HG02981 (cell line): ENCODE measurements at regions not wholly inside any gene's neighbourhood (a gene's known extent, or its start where the extent isn't known, plus 50 kb on each side); places are given as distances from the start of the nearest gene placed in this dataset.

ENCODE experiments used
- ATAC-seq: cut with Tn5 transposase; IDR thresholded peaks from one replicate; pipeline ENCODE4 v1.9.1; 2021; ENCODE audit warnings: mild to moderate bottlenecking, moderate library complexity; ENCODE audit not compliant: unreplicated experiment

DNA sequence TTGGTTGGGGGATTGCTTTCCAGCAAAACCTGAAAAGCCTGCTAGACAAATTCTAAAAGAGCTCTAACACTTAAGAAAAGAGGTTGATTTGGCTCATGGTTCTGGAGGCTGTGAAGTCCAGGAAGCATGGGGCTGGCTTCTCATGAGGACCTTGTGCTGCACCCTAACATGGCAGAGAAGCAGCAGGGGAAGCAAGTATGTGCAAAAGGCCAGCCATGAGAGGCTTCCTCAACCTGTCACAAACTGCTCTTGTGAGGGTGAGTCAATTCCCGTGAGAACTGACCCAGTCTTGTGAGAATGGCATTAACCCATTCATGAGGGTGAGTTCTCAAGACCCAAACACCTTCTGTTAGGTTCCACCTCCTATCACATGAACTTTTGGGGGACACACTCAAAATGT, 54.3 kb upstream of the IGFBP3 start:
- no peak for ATAC-seq

DNA sequence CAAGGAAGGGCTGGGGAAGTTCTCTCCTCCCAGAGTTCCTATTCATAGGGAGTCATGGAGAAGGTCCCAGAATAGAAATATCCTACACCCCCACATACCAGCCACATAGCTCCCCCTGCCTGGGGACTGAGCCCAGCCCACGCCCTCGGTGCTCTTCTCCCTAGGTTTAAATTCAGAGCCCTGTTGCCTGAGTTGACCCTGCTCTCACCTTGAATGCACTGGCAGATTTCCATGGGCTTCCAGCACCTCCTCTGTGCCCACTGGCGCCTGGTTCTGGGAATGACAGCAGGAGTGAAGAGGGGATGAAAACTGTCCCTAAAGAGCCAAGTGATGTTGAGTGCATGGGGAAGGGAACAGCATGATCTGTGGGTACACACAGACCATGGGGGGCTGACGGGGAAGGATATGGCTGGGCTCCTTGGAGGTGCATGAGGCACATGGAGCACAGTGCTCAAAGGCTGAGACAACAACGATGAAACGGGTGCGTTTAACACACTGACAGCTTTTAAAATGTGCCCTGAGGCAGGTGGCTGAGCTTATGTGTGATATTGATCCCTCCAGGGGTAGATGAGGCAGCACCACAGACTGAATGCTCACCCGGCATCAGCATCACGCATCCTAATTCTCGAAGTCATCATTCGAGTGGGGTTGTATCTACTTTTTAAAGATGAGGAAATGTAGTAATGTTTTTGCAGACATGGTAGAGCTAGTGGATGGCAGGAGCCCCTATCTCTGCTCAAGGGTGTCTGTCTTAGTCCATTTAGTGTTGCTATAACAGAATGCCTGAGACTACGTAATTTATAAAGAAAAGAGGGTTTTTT, 53.7 kb upstream of the IGFBP3 start:
- ATAC-seq: no peak

DNA sequence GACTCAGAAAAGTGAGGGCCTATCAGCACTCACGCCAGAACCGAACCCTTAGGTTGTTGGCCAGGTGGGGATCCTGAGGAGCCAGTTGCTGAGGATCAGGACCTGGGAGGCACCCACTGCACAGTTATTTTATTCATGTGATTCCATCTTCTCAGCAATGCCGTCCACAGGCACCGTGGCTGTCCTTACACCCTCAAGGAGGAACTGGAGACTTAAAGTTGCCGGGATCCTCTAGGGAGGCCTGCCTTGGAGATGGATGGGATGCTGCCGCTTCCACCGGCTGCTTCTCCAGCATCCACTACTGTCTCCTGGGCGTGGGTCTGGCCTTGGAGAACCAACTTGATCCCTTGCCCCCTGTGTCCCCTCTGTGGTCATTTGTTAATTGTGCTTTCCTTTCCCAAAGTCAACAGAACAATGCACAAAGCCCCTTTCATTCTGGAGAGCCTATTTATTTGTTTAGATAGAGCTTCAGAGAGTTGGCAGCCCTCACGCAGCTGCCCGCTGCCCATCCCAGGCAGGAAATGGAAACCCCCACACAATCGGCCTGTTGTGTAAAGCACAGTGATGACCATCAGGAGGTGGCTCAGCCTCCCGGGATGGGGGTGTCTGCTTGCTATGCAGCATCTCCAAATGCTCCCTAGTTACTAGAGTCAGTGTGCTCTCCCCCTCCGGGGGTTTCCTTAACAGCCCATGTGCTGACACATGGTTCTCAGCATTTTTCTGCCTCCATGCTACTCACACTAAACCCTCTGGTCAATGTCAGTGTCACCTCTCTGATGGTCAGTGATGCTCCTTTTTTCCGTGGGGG, 52.9 kb upstream of the IGFBP3 start:
- no peak for ATAC-seq

DNA sequence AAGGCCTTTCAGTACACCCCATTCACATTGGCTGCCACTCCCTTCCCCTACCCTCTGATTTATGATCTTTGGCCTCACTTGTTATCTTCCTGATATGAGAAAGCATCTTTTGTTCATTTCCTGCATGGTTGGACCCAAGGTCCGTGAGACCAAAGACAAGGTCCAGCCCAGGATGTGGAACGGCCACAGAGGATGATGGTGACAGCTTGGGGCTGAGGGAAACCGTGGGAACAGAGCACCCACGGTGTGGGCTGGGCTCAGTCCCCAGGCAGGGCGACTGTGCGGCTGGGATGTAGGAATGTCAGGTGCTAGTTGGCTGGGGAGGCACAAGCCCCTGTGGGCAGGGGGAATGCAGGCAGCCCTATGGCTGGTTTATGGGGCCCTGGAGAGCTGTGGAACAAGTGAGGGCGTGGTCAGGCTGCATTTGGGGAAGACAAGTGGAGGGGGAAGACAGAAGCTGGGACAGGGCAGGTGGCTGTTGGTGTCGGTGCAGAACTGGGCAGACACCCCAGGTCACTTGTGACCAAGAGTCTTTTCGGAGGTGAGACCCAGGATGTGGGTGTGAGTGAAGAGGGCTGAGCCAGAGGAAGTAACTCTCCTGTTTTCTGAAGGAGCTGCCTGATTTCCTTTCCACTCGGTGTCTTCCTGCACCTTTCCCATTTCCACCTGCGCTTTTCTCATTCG, 51.7 kb upstream of the IGFBP3 start:
- no peak for ATAC-seq

DNA sequence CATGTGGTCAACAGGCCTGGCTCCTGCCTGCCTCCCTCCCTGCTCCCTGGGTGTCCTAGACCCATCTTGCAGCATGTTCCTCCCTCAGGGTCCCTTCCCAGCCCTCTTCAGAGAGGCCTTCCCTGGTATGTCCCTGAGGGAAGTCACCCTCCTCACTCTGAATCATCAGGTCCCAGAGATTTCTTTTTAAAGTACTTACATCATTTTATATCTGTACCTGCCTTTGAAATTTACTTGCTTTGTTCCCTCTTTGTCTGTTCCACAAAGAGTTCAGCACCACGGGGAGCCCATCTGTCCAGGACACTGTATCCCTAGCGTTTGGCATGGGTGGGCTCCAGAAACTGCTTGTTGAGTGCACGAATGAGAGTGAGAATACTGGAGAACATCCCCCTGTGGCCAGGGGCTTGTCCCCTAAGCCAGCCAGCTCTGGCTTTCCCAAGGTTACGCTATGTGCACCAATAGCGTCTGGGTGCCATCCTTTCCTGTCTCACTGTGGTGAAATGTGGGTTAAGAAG, 50.6 kb upstream of the IGFBP3 start:
- no peak for ATAC-seq

DNA sequence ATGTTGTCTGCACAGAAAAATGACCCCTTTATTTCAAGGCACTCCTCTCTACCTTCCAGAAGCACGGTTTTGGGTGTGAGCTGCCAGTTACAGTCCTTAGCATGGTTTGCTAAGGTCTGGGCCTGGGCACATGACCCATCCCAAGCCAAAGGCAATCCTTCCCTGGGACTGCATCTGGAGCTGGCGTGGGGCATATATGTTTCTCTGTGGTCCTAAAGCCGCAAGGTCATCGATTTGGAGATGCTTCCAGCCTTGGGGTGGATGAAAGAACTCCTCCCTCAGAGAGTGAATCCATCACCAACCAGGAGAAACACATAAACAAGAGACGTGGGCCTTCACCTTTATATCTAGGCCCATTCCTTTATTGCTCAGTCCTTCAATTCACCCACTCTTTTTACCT, 50.1 kb upstream of the IGFBP3 start:
- no peak for ATAC-seq
